Adrenal gland (tissue), 9 donors: ENCODE measurements at regions not wholly inside any gene's neighbourhood (a gene's known extent, or its start where the extent isn't known, plus 50 kb on each side); places are given as distances from the start of the nearest gene placed in this dataset.

Experiments
- DNase-seq, 7 donors: peaks; one replicate each; pipeline ENCODE4 v3.0.0-alpha.2; 2019 to 2020
- H3K27ac ChIP-seq, 5 donors: fragments of 200-600 bp; sonication (generic) in 4 of 5; 1 replicate in 3 of 5; 2 replicates in 2 of 5; pipeline versions ENCODE4 v1.5.1 to v1.8.0; 2016 to 2020; ENCODE audit warnings: mild to moderate bottlenecking in 1 of 5
- H3K27me3 ChIP-seq: fragments of 200-600 bp; 2 replicates; pipeline ENCODE4 v1.8.0; 2021
- H3K36me3 ChIP-seq, 2 donors: fragments of 200-600 bp; replicated peaks in 1 of 2; 1 replicate in 1 of 2; 2 replicates in 1 of 2; pipeline versions ENCODE4 v1.5.1 to v1.8.0; 2018 to 2022
- H3K4me1 ChIP-seq, 2 donors: fragments of 200-600 bp; replicated peaks in 1 of 2; 1 replicate in 1 of 2; 2 replicates in 1 of 2; pipeline versions ENCODE4 v1.5.1 to v1.8.0; 2018 to 2021
- H3K4me3 ChIP-seq, 4 donors: fragments of 200-600 bp; sonication (generic) in 3 of 4; one replicate each; pipeline ENCODE4 v1.5.1; 2016 to 2018
- H3K9me3 ChIP-seq, 3 donors: fragments of 200-600 bp; sonication (generic) in 1 of 3; replicated peaks in 1 of 3; 1 replicate in 2 of 3; 2 replicates in 1 of 3; pipeline versions ENCODE4 v1.5.1 to v1.8.0; 2016 to 2021
- POLR2A ChIP-seq, 2 donors: fragments of 450-650 bp; IDR thresholded peaks; one replicate each; pipeline ENCODE4 v1.6.1; 2017; ENCODE audit warnings: antibody characterized with exemption in 2 of 2, mild to moderate bottlenecking in 2 of 2, moderate library complexity in 1 of 2
- WGBS, 4 donors: extraction: QIAGEN DNeasy Blood & Tissue Kit in 2 of 4; methylation state at CpG; one replicate each; pipeline versions ENCODE4 v1.1.5 to v1.1.7; 2013 to 2017; 5-methylcytosine and 5-hydroxymethylcytosine counted together
- intact Hi-C, 2 donors: fragments of 100-400 bp; cut with DNase I; formaldehyde crosslinking; loops; one replicate each; pipeline versions ENCODE4 v1.14.1 to v1.15.0; 2022 to 2023
- TF ChIP-seq, protein P1 (sequence below), 6 experiments: fragments of 450-650 bp in 4 of 6; fragments of 200-600 bp in 2 of 6; sonication (generic) in 1 of 6; IDR thresholded peaks; 1 replicate in 5 of 6; 2 replicates in 1 of 6; pipeline versions ENCODE4 v1.5.1 to v1.8.0; 2016 to 2021; ENCODE audit warnings: antibody characterized with exemption in 6 of 6, mild to moderate bottlenecking in 2 of 6, moderate library complexity in 1 of 6
- donor health status: healthy with polysubstance abuse.
- donor health status: Bipolar disorder and iron deficiency.
- donor health status: DM: yes; HTN: yes; CAD: no.
- donor health status: DM: no; HTN: no; CAD: no.
- donor health status: DM: no; HTN: no; CAD: no.

DNA sequence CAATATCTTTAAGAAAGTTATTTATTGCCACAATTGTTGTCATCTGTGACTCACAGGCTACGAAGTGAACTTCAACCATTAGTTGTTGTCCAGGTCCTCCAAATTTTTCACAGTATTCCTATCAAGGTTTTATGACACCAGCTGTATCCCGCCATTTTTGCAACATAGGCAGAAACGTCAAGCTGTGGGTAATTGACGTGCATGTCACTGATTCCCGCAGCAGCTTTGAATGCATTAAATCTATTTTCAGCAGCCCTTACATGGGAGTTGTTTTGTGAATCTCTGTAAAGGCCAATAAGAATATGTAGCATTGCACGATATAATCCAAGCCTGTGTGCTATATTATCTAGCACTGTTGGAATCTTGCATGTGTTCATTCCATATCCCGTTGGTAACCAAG is 109.1 kb upstream of the TOPAZ1 start:
- no peaks in the 10 kb centered on the region for H3K36me3 ChIP-seq
- no peak for TF ChIP-seq POLR2A (IDR thresholded peaks at IDR 0.05)
- TF ChIP-seq, protein P1, sequence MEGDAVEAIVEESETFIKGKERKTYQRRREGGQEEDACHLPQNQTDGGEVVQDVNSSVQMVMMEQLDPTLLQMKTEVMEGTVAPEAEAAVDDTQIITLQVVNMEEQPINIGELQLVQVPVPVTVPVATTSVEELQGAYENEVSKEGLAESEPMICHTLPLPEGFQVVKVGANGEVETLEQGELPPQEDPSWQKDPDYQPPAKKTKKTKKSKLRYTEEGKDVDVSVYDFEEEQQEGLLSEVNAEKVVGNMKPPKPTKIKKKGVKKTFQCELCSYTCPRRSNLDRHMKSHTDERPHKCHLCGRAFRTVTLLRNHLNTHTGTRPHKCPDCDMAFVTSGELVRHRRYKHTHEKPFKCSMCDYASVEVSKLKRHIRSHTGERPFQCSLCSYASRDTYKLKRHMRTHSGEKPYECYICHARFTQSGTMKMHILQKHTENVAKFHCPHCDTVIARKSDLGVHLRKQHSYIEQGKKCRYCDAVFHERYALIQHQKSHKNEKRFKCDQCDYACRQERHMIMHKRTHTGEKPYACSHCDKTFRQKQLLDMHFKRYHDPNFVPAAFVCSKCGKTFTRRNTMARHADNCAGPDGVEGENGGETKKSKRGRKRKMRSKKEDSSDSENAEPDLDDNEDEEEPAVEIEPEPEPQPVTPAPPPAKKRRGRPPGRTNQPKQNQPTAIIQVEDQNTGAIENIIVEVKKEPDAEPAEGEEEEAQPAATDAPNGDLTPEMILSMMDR (IDR thresholded peaks at IDR 0.05), result no peak
- no peaks in the 10 kb centered on the region for H3K27me3 ChIP-seq
- no peaks in the 10 kb centered on the region for H3K4me1 ChIP-seq
- intact Hi-C loops, result no loop called here
- 73 to 80% (median 76%) methylated on average over 6 to 7 of the region's 7 CpGs for WGBS, 4 donors
- no peak overlapping the region for H3K27ac ChIP-seq
- H3K9me3 ChIP-seq, result no peaks in the 10 kb centered on the region
- H3K4me3 ChIP-seq, result no peak overlapping the region
- DNase-seq, result no peak

DNA sequence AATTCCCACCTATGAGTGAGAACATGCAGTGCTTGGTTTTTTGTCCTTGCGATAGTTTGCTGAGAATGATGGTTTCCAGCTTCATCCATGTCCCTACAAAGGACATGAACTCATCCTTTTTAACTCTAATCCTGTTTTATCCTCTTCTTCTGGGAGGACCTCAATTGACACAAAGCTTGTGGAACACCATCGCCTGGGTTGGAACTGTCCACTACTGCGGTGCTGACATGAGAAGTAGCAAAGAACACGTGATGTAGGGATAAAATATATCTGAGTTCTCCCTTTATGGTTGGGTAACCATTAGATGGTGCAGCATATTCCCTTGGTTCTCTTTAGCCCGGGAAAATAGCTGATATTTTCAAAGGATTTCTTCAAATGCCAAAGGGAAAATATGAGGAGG is 105.3 kb upstream of the TOPAZ1 start:
- H3K4me3 ChIP-seq, result no peak overlapping the region
- H3K27me3 ChIP-seq, result no peaks in the 10 kb centered on the region
- intact Hi-C loops, result no loop called here
- H3K9me3 ChIP-seq, result no peaks in the 10 kb centered on the region
- 51 to 63% (median 52%) methylated on average over 5 of the region's 5 CpGs for WGBS, 4 donors
- H3K27ac ChIP-seq, result no peak overlapping the region
- no peaks in the 10 kb centered on the region for H3K4me1 ChIP-seq
- TF ChIP-seq POLR2A (IDR thresholded peaks at IDR 0.05), result no peak
- TF ChIP-seq, protein P1 (IDR thresholded peaks at IDR 0.05), result no peak
- DNase-seq, result no peak
- no peaks in the 10 kb centered on the region for H3K36me3 ChIP-seq

DNA sequence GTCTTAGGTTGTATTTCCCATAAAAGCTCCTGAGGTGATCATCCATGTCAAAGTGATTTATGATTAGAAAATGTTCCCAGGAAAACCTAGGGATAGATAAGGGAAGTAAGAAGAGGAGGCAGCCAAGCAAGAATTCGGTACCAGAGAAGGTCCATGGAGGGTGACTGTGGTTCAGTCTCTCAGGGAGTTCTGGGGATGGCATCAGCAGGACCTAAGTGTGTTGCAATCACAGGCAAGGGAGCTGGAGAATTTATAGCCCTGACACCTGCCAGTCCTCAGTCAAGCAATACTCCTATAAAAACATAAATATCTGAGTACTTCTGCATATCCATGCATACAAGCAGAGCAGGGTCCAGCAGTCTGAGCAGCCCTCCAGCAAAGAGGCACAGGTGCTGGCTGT is 95.6 kb upstream of the TOPAZ1 start:
- Histone ChIP-seq H3K4me1 (no peaks in the 10 kb centered on the region), H3K27me3 (no peaks in the 10 kb centered on the region), H3K36me3 (no peaks in the 10 kb centered on the region), H3K27ac (no peak overlapping the region), H3K4me3 (no peak overlapping the region), H3K9me3 (no peaks in the 10 kb centered on the region)
- WGBS, 4 donors, result 35 to 64% (median 49%) methylated on average over 1 of the region's 1 CpG
- intact Hi-C loops, result no loop called here
- no peak for DNase-seq
- no peak for TF ChIP-seq POLR2A (IDR thresholded peaks at IDR 0.05)
- TF ChIP-seq, protein P1 (IDR thresholded peaks at IDR 0.05), result no peak

DNA sequence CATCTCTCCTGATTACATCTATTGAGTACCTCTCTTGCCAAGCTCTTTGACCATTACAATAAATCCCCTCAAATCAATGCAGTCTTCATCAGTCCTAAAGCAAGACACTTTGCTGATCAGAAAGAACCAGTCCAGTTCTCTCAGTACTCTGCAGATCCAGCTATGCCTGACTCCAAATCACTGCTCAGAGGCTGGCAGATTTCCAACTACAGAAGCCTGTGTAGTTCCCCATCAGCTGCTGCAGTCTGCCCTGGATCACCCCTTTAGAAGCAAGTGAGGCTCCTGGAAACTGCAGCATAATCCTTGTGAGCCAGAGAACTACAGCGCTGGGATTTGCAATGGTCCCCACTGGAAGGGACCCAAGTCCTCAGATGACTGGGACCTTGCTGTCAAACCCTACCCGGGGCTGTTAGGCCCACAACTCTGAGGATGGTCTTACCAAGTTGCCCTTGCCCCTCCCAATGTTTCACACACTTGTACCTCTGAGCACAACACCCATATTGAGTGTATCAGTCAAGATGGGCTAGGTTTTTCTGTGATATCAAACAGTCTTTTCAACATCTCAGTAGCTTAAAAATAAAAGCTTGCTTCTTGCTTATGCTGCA is 81.9 kb upstream of the TOPAZ1 start:
- 78 to 89% (median 83%) methylated on average over 2 of the region's 2 CpGs; no CpG with 5 or more reads in 1 of the 4 donors for WGBS, 4 donors
- no peak for TF ChIP-seq POLR2A (IDR thresholded peaks at IDR 0.05)
- TF ChIP-seq, protein P1 (IDR thresholded peaks at IDR 0.05), result no peak
- DNase-seq, result no peak
- Histone ChIP-seq H3K4me3 (no peak overlapping the region), H3K4me1 (no peaks in the 10 kb centered on the region), H3K9me3 (no peaks in the 10 kb centered on the region), H3K27me3 (no peaks in the 10 kb centered on the region), H3K27ac (no peak overlapping the region), H3K36me3 (no peaks in the 10 kb centered on the region)
- intact Hi-C loops, result no loop called here
